ENCODE measurements at regions not wholly inside any gene's neighbourhood (a gene's known extent, or its start where the extent isn't known, plus 50 kb on each side); places are given as distances from the start of the nearest gene placed in this dataset.
"Not testable (repeated sequence)": the region's sequence is repeated elsewhere in the genome, so short reads cannot be mapped to it uniquely, and the experiment has no call there.

DNA sequence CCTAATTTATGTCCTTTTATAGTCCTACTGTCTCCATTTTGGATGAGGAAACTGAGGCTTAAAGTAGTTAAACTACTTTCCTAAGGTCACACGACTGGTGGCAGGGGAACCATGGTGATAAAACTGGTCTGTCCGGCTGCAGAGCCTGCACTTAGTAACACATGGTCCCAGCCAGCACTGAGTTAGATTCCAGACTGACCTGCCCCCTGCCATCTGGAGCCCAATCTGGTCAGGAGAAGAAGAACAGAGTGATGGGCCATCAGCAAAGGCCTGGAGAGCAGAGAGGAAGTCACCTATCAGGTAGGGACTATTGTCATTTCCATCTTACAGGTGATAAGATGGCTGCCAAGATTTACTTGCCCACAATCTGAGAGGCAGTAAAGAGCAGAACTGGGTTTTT is 86.6 kb upstream of the SLC25A48 start:
- no peak for DNase-seq (ENCODE audit: low spot score)

DNA sequence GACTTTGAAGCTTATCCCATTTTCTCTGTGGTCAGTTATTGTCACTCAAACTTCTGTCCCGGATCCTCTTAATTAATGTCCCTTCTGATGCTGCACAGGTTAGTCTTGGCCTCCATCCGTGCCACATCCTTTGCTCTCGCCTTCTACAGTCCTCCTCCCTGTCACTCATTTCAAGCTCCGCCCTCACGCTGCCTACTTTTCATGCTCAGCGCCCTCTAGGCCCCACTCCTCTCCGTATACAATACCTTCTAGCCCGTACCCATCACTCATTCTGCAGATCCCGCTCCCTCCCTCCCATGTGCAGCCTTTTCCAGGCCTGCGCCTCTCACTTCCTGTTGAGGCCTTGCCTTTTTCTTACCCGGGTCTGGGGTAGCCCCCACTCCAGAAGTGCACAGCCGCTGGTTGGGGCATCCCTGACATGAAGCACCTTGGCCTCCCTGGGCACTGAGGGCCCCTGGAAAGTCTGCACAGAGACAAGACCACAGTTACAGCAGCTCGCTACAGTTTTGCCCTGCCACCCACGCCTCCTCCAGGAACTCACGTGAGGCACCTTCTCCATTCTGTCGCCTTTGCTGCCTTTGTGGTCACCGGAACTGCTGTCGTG is 88.5 kb upstream of the SLC25A48 start:
- no peak overlapping the region for H3K27ac Mint-ChIP-seq (ENCODE audit: unreplicated experiment)
- no peak overlapping the region for H3K4me3 Mint-ChIP-seq (ENCODE audit: unreplicated experiment)
- H3K36me3 Mint-ChIP-seq (ENCODE audit: low read depth): peaks cover 2% of the 10 kb centered on the region
- TF ChIP-seq, protein P1, sequence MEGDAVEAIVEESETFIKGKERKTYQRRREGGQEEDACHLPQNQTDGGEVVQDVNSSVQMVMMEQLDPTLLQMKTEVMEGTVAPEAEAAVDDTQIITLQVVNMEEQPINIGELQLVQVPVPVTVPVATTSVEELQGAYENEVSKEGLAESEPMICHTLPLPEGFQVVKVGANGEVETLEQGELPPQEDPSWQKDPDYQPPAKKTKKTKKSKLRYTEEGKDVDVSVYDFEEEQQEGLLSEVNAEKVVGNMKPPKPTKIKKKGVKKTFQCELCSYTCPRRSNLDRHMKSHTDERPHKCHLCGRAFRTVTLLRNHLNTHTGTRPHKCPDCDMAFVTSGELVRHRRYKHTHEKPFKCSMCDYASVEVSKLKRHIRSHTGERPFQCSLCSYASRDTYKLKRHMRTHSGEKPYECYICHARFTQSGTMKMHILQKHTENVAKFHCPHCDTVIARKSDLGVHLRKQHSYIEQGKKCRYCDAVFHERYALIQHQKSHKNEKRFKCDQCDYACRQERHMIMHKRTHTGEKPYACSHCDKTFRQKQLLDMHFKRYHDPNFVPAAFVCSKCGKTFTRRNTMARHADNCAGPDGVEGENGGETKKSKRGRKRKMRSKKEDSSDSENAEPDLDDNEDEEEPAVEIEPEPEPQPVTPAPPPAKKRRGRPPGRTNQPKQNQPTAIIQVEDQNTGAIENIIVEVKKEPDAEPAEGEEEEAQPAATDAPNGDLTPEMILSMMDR (IDR thresholded peaks at IDR 0.05): no peak
- H3K9me3 Mint-ChIP-seq (ENCODE audit: low read depth): peaks cover 7% of the 10 kb centered on the region
- H3K27me3 Mint-ChIP-seq (ENCODE audit: low read depth): no peaks in the 10 kb centered on the region
- DNase-seq (ENCODE audit: low spot score): no peak
- peaks cover 11% of the 10 kb centered on the region for H3K4me1 Mint-ChIP-seq (ENCODE audit: low read depth)

More for the DNA sequence above, 86.6 kb upstream of the SLC25A48 start:
- Mint-ChIP-seq H3K9me3 (ENCODE audit: low read depth) (peaks cover 7% of the 10 kb centered on the region), H3K36me3 (ENCODE audit: low read depth) (peaks cover 2% of the 10 kb centered on the region), H3K4me1 (ENCODE audit: low read depth) (peaks cover 11% of the 10 kb centered on the region), H3K4me3 (ENCODE audit: unreplicated experiment) (no peak overlapping the region), H3K27me3 (ENCODE audit: low read depth) (no peaks in the 10 kb centered on the region), H3K27ac (ENCODE audit: unreplicated experiment) (no peak overlapping the region)
- TF ChIP-seq, protein P1 (IDR thresholded peaks at IDR 0.05): no peak

DNA sequence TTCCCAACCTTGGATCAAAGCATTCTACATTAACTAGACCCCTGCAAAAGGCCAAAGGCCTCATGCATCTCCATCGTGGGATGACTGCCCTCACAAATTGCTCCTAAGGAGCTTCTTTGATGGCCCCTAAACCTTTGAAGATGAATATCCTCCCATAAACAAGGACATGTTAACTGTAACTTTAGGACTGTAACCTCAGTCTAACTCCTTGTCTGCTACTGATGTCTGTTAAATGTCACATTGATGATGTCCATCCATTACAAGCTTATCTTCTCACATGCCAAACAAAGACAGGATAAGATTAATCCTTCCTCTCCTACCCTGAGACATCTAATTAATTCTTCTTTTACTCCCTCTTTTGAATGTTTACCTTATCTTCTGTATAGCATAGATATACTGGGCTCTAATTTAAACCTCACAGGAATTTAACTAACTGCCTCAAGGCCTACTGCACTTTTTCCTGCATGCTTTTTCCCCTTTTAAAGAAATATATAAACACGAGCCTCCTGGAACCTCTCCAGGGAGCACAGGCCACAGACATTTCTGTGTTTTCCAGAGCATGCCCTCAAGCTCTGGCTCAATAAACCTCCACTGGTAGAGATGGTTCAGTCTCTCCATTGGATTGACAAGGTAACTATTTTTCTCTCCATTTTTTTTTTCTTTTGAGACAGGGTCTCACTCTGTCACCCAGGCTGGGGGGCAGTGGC is 90.6 kb upstream of the SLC25A48 start:
- Mint-ChIP-seq H3K27ac (ENCODE audit: unreplicated experiment) (peak overlapping the region; percentile 4), H3K27me3 (ENCODE audit: low read depth) (no peaks in the 10 kb centered on the region), H3K36me3 (ENCODE audit: low read depth) (peaks cover 2% of the 10 kb centered on the region), H3K4me3 (ENCODE audit: unreplicated experiment) (no peak overlapping the region), H3K4me1 (ENCODE audit: low read depth) (peaks cover 28% of the 10 kb centered on the region), H3K9me3 (ENCODE audit: low read depth) (peaks cover 7% of the 10 kb centered on the region)
- no peak for DNase-seq (ENCODE audit: low spot score)
- TF ChIP-seq, protein P1 (IDR thresholded peaks at IDR 0.05): no peak

DNA sequence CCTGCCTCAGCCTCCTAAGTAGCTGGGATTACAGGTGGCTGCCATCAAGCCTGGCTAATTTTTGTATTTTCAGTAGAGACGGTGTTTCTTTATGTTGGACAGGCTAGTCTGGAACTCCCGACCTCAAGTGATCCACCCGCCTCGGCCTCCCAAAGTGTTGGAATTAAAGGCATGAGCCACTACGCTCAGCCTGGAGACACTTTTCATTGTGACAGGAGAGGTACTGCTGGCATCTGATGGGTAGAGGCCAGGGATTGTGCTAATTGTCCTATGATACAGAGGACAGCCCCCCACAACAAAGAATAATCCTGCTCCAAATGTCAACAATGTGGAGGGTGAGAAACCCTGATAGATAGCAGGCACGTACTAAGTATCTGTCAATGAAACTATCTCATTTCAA is 91.3 kb upstream of the SLC25A48 start:
- TF ChIP-seq, protein P1 (IDR thresholded peaks at IDR 0.05): no peak
- no peak overlapping the region for H3K4me3 Mint-ChIP-seq (ENCODE audit: unreplicated experiment)
- peaks cover 2% of the 10 kb centered on the region for H3K36me3 Mint-ChIP-seq (ENCODE audit: low read depth)
- H3K27ac Mint-ChIP-seq (ENCODE audit: unreplicated experiment): no peak overlapping the region
- DNase-seq (ENCODE audit: low spot score): no peak
- peaks cover 28% of the 10 kb centered on the region for H3K4me1 Mint-ChIP-seq (ENCODE audit: low read depth)
- H3K27me3 Mint-ChIP-seq (ENCODE audit: low read depth): no peaks in the 10 kb centered on the region
- peaks cover 7% of the 10 kb centered on the region for H3K9me3 Mint-ChIP-seq (ENCODE audit: low read depth)

DNA sequence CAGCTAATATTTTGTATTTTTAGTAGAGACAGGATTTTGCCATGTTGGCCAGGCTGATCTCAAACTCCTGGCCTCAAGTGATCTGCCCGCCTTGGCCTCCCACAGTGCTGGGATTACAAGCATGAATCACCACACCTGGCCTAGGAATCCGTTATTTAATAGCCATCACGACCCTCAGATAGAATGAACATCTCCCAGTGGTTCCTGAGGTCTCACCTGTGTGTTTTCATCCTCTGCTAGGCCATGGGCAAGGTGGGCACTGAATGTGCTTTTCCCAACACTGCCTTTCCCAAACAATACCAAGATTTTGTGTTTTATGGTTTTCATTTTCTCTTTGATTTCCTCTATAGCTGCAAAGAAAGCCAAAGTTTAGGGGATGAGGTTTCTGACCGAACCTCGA is 92.2 kb upstream of the SLC25A48 start:
- DNase-seq (ENCODE audit: low spot score); H3K27me3 Mint-ChIP-seq (ENCODE audit: low read depth); H3K9me3 Mint-ChIP-seq (ENCODE audit: low read depth); H3K27ac Mint-ChIP-seq (ENCODE audit: unreplicated experiment); H3K36me3 Mint-ChIP-seq (ENCODE audit: low read depth); H3K4me3 Mint-ChIP-seq (ENCODE audit: unreplicated experiment): not testable (repeated sequence)
- peaks cover 28% of the 10 kb centered on the region for H3K4me1 Mint-ChIP-seq (ENCODE audit: low read depth)

DNA sequence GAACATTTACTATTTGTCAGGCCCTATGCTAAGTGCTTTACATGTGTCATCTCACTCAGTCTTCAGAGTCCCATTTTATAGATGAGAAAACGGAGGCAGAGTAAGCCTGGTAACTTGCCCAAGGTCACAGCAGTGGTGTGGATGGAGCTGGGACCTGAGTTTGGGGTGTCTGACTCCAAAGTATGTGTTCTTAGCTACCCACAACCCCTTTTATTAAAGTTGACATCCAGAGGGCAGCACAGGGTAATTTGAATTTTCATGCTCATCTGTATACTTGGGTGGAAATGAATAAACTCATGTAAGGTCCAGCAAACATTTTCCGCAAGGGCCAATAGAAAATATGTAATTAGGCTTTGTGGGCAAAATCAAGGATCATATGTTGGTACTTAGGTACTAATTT is 93.4 kb upstream of the SLC25A48 start:
- TF ChIP-seq, protein P1 (IDR thresholded peaks at IDR 0.05): peak; percentile 21
- peaks cover 13% of the 10 kb centered on the region for H3K27me3 Mint-ChIP-seq (ENCODE audit: low read depth)
- DNase-seq (ENCODE audit: low spot score): no peak
- no peak overlapping the region for H3K27ac Mint-ChIP-seq (ENCODE audit: unreplicated experiment)
- no peak overlapping the region for H3K4me3 Mint-ChIP-seq (ENCODE audit: unreplicated experiment)
- H3K9me3 Mint-ChIP-seq (ENCODE audit: low read depth): peaks cover 7% of the 10 kb centered on the region
- no peaks in the 10 kb centered on the region for H3K36me3 Mint-ChIP-seq (ENCODE audit: low read depth)
- H3K4me1 Mint-ChIP-seq (ENCODE audit: low read depth): peaks cover 28% of the 10 kb centered on the region

Data from chondrocyte (in vitro differentiated cells).